Breast epithelium (tissue), 4 donors: ENCODE measurements at regions not wholly inside any gene's neighbourhood (a gene's known extent, or its start where the extent isn't known, plus 50 kb on each side); places are given as distances from the start of the nearest gene placed in this dataset.

ENCODE experiments used
- DNase-seq, 2 donors: peaks; one replicate each; pipeline ENCODE4 v3.0.0-alpha.2; 2019; ENCODE audit warnings: low spot score in 2 of 2
- H3K27ac ChIP-seq, 2 donors: fragments of 200-600 bp; sonication (generic) in 1 of 2; one replicate each; pipeline ENCODE4 v1.5.1; 2016 to 2019; ENCODE audit warnings: mild to moderate bottlenecking in 1 of 2
- H3K27me3 ChIP-seq, 2 donors: fragments of 200-600 bp; sonication (generic) in 1 of 2; one replicate each; pipeline versions ENCODE4 v1.5.1 to v1.6.0; 2017 to 2019; ENCODE audit warnings: control low read depth in 1 of 2, mild to moderate bottlenecking in 1 of 2
- H3K36me3 ChIP-seq: fragments of 200-600 bp; one replicate; pipeline ENCODE4 v1.5.1; 2019
- H3K4me1 ChIP-seq, 2 donors: fragments of 200-600 bp; sonication (generic); one replicate each; pipeline ENCODE4 v1.5.1; 2016 to 2019; ENCODE audit warnings: control low read depth in 1 of 2
- H3K4me3 ChIP-seq, 3 donors: fragments of 200-600 bp; sonication (generic); 1 replicate in 2 of 3; 2 replicates in 1 of 3; pipeline ENCODE4 v1.5.1; 2016 to 2019; ENCODE audit warnings: mild to moderate bottlenecking in 3 of 3, moderate library complexity in 2 of 3
- H3K9me3 ChIP-seq, 2 donors: fragments of 200-600 bp; sonication (generic) in 1 of 2; one replicate each; pipeline ENCODE4 v1.5.1; 2016 to 2019; ENCODE audit warnings: control low read depth in 1 of 2
- CTCF ChIP-seq, 3 donors: fragments of 450-650 bp; IDR thresholded peaks; one replicate each; pipeline ENCODE4 v1.5.1; 2016 to 2017; ENCODE audit warnings: antibody characterized with exemption in 3 of 3, mild to moderate bottlenecking in 3 of 3, moderate library complexity in 3 of 3
- POLR2A ChIP-seq: fragments of 450-650 bp; IDR thresholded peaks from one replicate; pipeline ENCODE4 v1.6.1; 2016; ENCODE audit warnings: antibody characterized with exemption, mild to moderate bottlenecking, moderate library complexity
- POLR2AphosphoS5 ChIP-seq, 3 donors: sonication (generic); formaldehyde crosslinking; IDR thresholded peaks; one replicate each; pipeline ENCODE4 v1.6.1; 2017; ENCODE audit warnings: antibody characterized with exemption in 3 of 3
- intact Hi-C: fragments of 100-400 bp; cut with DNase I; formaldehyde crosslinking; loops from one replicate; pipeline ENCODE4 v1.15.1; 2023; ENCODE audit warnings: low total_unique reads

DNA sequence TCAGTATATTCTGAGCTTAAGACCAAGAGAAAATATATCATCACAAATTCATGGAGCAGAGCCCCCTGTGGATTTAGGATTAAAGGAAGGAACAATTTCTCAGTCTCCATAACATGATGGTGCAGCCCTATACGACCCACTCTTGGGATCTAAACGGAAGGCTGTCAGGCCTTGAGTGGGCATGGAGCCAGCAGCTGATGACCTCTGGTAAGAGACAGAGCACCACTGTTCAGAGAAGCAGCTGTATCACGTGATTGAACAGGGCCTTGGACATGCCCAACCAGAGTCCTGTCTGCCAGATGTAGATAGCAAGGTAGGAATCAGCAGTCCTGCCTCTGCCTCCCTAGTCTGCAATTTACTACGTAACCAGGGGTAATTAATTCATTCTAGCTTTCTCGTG, 259.4 kb upstream of the POU3F2 start:
- DNase-seq: peak in 1 of 2 donors; percentile 17
- Histone ChIP-seq H3K27ac (no peak overlapping the region), H3K4me1 (no peaks in the 10 kb centered on the region), H3K9me3 (no peaks in the 10 kb centered on the region), H3K4me3 (no peak overlapping the region), H3K36me3 (no peaks in the 10 kb centered on the region), H3K27me3 (no peaks in the 10 kb centered on the region)
- TF ChIP-seq CTCF (IDR thresholded peaks at IDR 0.05) (no peak), POLR2AphosphoS5 (IDR thresholded peaks at IDR 0.05) (no peak), POLR2A (no peak)
- intact Hi-C loops: no loop called here

DNA sequence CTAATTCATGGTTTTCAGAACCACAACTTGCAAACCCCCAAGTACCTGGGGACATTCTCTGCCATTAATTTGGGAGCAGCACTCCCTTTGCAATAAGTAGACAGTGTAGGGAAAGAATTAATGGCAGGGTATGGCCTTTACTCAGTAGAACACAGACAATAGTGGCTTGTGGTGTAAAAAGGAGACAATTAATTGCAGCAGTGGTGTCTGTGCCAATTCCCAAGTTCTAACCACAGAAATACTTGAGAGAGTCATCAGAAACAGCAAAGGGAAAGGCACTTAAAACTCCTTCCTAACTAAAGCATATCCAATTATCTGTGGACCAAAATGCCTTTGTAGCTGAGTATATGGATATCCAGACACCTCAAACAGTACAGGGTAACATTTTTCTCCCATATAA, 257.6 kb upstream of the POU3F2 start:
- Histone ChIP-seq H3K27me3 (no peaks in the 10 kb centered on the region), H3K27ac (no peak overlapping the region), H3K4me3 (no peak overlapping the region), H3K4me1 (no peaks in the 10 kb centered on the region), H3K36me3 (no peaks in the 10 kb centered on the region), H3K9me3 (no peaks in the 10 kb centered on the region)
- no peak for DNase-seq
- no peak for TF ChIP-seq CTCF (IDR thresholded peaks at IDR 0.05)
- intact Hi-C loops: no loop called here

GRCh38 chr6:98578016-98578415, 256.4 kb upstream of the POU3F2 start:
- Histone ChIP-seq H3K4me3 (no peak overlapping the region), H3K27ac (no peak overlapping the region)
- intact Hi-C loops: no loop called here

GRCh38 chr6:98579079-98579478, 255.3 kb upstream of the POU3F2 start:
- Histone ChIP-seq H3K9me3 (no peaks in the 10 kb centered on the region), H3K4me3 (no peak overlapping the region), H3K27ac (no peak overlapping the region), H3K36me3 (no peaks in the 10 kb centered on the region), H3K27me3 (no peaks in the 10 kb centered on the region), H3K4me1 (no peaks in the 10 kb centered on the region)
- intact Hi-C loops: no loop called here
- no peak for TF ChIP-seq POLR2A
- TF ChIP-seq POLR2AphosphoS5 (IDR thresholded peaks at IDR 0.05): no peak
- no peak for TF ChIP-seq CTCF (IDR thresholded peaks at IDR 0.05)
- no peak for DNase-seq

More at GRCh38 chr6:98578016-98578415, 256.4 kb upstream of the POU3F2 start:
- TF ChIP-seq POLR2A (no peak), POLR2AphosphoS5 (IDR thresholded peaks at IDR 0.05) (no peak), CTCF (IDR thresholded peaks at IDR 0.05) (no peak)
- Histone ChIP-seq H3K27me3 (no peaks in the 10 kb centered on the region), H3K36me3 (no peaks in the 10 kb centered on the region), H3K4me1 (no peaks in the 10 kb centered on the region), H3K9me3 (no peaks in the 10 kb centered on the region)
- DNase-seq: no peak

DNA sequence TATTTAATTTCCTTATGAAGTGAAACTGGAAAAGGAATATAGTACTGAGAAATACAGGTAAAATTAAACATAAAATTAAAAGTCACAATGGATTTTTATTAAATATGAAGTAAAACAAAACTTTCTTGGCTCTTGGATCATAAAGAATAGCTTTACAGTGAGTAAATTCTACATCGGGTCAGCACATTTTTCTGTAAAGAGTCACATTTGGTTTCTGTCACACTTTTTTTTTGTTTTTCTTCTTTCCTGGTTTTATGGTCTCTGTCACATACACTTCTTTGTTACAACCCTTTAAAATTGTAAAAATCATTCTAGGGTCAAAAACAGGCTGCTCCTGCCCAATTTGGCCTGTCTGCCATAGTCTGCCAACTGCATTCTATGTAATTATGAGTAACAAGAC, 254.4 kb upstream of the POU3F2 start:
- no peak overlapping the region for H3K27ac ChIP-seq
- TF ChIP-seq POLR2AphosphoS5 (IDR thresholded peaks at IDR 0.05): no peak
- TF ChIP-seq POLR2A: no peak
- no peak for TF ChIP-seq CTCF (IDR thresholded peaks at IDR 0.05)
- no peak for DNase-seq
- H3K4me1 ChIP-seq: no peaks in the 10 kb centered on the region
- intact Hi-C loops: no loop called here
- H3K4me3 ChIP-seq: no peak overlapping the region
- no peaks in the 10 kb centered on the region for H3K36me3 ChIP-seq
- H3K27me3 ChIP-seq: no peaks in the 10 kb centered on the region
- no peaks in the 10 kb centered on the region for H3K9me3 ChIP-seq
